PC-9 (cell line): ENCODE measurements at regions not wholly inside any gene's neighbourhood (a gene's known extent, or its start where the extent isn't known, plus 50 kb on each side); places are given as distances from the start of the nearest gene placed in this dataset.

Experiments
- BruUV-seq: library from RNA; stranded (reverse); fragments of 400-500 nt; replicated peaks from 2 replicates; lab custom pipeline; 2021; lab: Mats Ljungman, UMichigan
- CTCF ChIA-PET: fragments of 300-600 bp; sonication (Branson Sonifier 250); formaldehyde crosslinking; loops from one replicate; lab custom pipeline; 2022; ENCODE audit warnings: antibody characterized with exemption; lab: Charles Lee
- POLR2A ChIA-PET: fragments of 300-600 bp; sonication (Branson Sonifier 250); formaldehyde crosslinking; loops from one replicate; lab custom pipeline; 2022; ENCODE audit warnings: antibody characterized with exemption; ENCODE audit not compliant: unreplicated experiment; lab: Charles Lee
- DNase-seq, 2 experiments: peaks; one replicate each; pipeline versions ENCODE4 v3.0.0 to v3.0.0-alpha.2; 2015 to 2022; ENCODE audit warnings: mixed read lengths in 1 of 2
- H2AFZ ChIP-seq: fragments of 200-600 bp; sonication (generic); 2 replicates; pipeline ENCODE4 v1.8.1; 2017; ENCODE audit warnings: antibody characterized with exemption
- H3F3A ChIP-seq: fragments of 200-600 bp; sonication (generic); 2 replicates; pipeline ENCODE4 v1.8.1; 2017; ENCODE audit warnings: antibody characterized with exemption, mild to moderate bottlenecking, low read depth; ENCODE audit not compliant: insufficient read depth
- H3K27ac ChIP-seq: fragments of 200-600 bp; sonication (generic); 2 replicates; pipeline ENCODE4 v1.6.1; 2016; ENCODE audit warnings: mixed run types
- H3K27me3 ChIP-seq: fragments of 200-600 bp; sonication (generic); 2 replicates; pipeline ENCODE4 v1.6.1; 2016; ENCODE audit warnings: low read depth, mixed run types; ENCODE audit not compliant: insufficient read depth
- H3K36me3 ChIP-seq: fragments of 200-600 bp; sonication (generic); 2 replicates; pipeline ENCODE4 v1.6.1; 2016; ENCODE audit warnings: low read depth, mixed run types
- H3K4me1 ChIP-seq: fragments of 200-600 bp; sonication (generic); replicated peaks from 2 replicates; pipeline ENCODE4 v1.6.1; 2016; ENCODE audit warnings: mixed run types; ENCODE audit not compliant: insufficient read depth
- H3K4me2 ChIP-seq: fragments of 200-600 bp; sonication (generic); 2 replicates; pipeline ENCODE4 v1.6.1; 2017; ENCODE audit warnings: mixed run types
- H3K4me3 ChIP-seq: fragments of 200-600 bp; sonication (generic); 2 replicates; pipeline ENCODE4 v1.6.1; 2016; ENCODE audit warnings: mixed run types
- H3K79me2 ChIP-seq: fragments of 200-600 bp; sonication (generic); 2 replicates; pipeline ENCODE4 v1.6.1; 2017; ENCODE audit warnings: low read depth, mixed run types
- H3K9me2 ChIP-seq: fragments of 200-600 bp; sonication (generic); 2 replicates; pipeline ENCODE4 v1.8.1; 2017; ENCODE audit warnings: mild to moderate bottlenecking; ENCODE audit not compliant: insufficient read depth
- H3K9me3 ChIP-seq: fragments of 200-600 bp; sonication (generic); 2 replicates; pipeline ENCODE4 v1.8.1; 2016; ENCODE audit warnings: low read depth; ENCODE audit not compliant: insufficient read depth
- H4K20me1 ChIP-seq: fragments of 200-600 bp; sonication (generic); 2 replicates; pipeline ENCODE4 v1.8.1; 2017; ENCODE audit not compliant: insufficient read depth
- CTCF ChIP-seq: fragments of 200-600 bp; sonication (generic); conservative IDR thresholded peaks from 2 replicates; pipeline ENCODE4 v1.6.1; 2017; ENCODE audit warnings: mixed run types, antibody characterized with exemption, mild to moderate bottlenecking, moderate library complexity
- EZH2 ChIP-seq: fragments of 200-600 bp; sonication (generic); IDR thresholded peaks from 2 replicates; pipeline ENCODE4 v1.8.0; 2017; ENCODE audit warnings: antibody characterized with exemption, low read depth
- intact Hi-C: fragments of 100-400 bp; cut with micrococcal nuclease; formaldehyde crosslinking; loops from one replicate; pipeline ENCODE4 v1.10.0; 2022; ENCODE audit not compliant: unreplicated experiment

GRCh38 chr4:121217351-121217750 lies 53.2 kb upstream of the TNIP3 start:
- Histone ChIP-seq H3K4me1 (no peaks in the 10 kb centered on the region), H3K9me2 (no peaks in the 10 kb centered on the region), H3K79me2 (no peaks in the 10 kb centered on the region), H3K4me2 (no peak overlapping the region), H3K36me3 (no peaks in the 10 kb centered on the region), H3K27ac (no peak overlapping the region), H2AFZ (no peak overlapping the region), H3K4me3 (no peak overlapping the region), H3K9me3 (no peaks in the 10 kb centered on the region), H3K27me3 (no peaks in the 10 kb centered on the region), H3F3A (no peaks in the 10 kb centered on the region), H4K20me1 (no peaks in the 10 kb centered on the region)
- no TSS peak for BruUV-seq
- ChIA-PET POLR2A (no interaction called here), CTCF (no interaction called here)
- no peak for DNase-seq
- TF ChIP-seq CTCF: no peak
- no peak for TF ChIP-seq EZH2
- intact Hi-C loops: no loop called here

DNA sequence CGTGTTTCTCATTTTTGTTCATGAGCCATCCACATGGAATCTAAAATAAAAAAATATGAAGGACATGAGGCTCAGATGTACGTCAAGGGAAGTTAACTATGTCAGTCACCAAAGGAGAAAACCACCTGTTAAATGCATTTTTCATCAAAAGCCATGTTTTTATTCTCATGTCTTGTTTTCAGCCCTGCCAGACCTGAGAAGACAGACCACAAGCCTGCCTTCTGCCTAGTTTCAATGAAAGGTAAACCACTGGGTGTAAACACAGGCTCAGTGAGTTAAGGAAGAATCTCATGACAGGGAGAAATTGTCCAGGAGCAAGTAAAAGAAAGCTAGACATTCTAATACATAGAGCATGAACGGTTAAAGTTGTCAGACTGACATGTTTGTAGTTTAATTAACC lies 52.3 kb upstream of the TNIP3 start:
- Histone ChIP-seq H3K27ac (no peak overlapping the region), H3K9me3 (no peaks in the 10 kb centered on the region), H3K4me2 (no peak overlapping the region), H3K9me2 (no peaks in the 10 kb centered on the region; the same call in 1 of the 2 replicates), H4K20me1 (no peaks in the 10 kb centered on the region), H3K36me3 (no peaks in the 10 kb centered on the region), H3K4me3 (no peak overlapping the region), H3K79me2 (no peaks in the 10 kb centered on the region), H2AFZ (no peak overlapping the region), H3K4me1 (no peaks in the 10 kb centered on the region), H3F3A (no peaks in the 10 kb centered on the region), H3K27me3 (no peaks in the 10 kb centered on the region)
- intact Hi-C loops: no loop called here
- ChIA-PET CTCF (no interaction called here), POLR2A (no interaction called here)
- no peak for DNase-seq
- no TSS peak for BruUV-seq
- TF ChIP-seq CTCF: no peak
- no peak for TF ChIP-seq EZH2

DNA sequence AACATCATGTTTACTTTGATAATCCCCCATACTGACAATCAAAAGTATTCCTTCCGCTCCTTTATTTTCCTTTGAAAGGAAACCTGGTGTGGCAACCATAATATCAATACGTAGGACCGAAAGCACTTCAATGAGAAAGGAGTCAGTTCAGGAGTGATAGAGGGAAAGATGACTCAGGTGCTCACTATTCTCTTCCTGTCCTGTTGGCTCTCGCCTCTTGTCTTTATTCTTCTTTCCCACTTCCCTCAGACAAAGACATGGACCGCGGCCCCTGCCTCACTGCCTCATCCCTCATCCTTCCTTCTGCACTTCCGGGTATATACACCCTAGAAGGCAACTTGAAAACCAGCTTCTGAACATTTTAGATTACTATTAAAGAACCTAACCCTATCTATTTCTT lies 49.8 kb upstream of the TNIP3 start:
- DNase-seq: no peak
- Histone ChIP-seq H3F3A (no peaks in the 10 kb centered on the region), H3K27ac (no peak overlapping the region), H3K79me2 (no peaks in the 10 kb centered on the region), H3K36me3 (no peaks in the 10 kb centered on the region), H2AFZ (no peak overlapping the region; the same call in 1 of the 2 replicates), H3K9me2 (no peaks in the 10 kb centered on the region; the same call in 1 of the 2 replicates), H3K4me2 (no peak overlapping the region), H3K4me3 (no peak overlapping the region), H3K27me3 (no peaks in the 10 kb centered on the region), H4K20me1 (no peaks in the 10 kb centered on the region), H3K4me1 (no peaks in the 10 kb centered on the region), H3K9me3 (no peaks in the 10 kb centered on the region)
- POLR2A ChIA-PET: no interaction called here
- CTCF ChIA-PET: no interaction called here
- intact Hi-C loops: no loop called here
- BruUV-seq: no TSS peak
- no peak for TF ChIP-seq EZH2
- no peak for TF ChIP-seq CTCF
